ENCODE measurements at regions not wholly inside any gene's neighbourhood (a gene's known extent, or its start where the extent isn't known, plus 50 kb on each side); places are given as distances from the start of the nearest gene placed in this dataset.

- H3K4me1 ChIP-seq (ENCODE audit: control insufficient read depth, insufficient read depth, low read length) = no peaks in the 10 kb centered on the region
- ChIA-PET POLR2A (no interaction called here), SMC1A (ENCODE audit: uncharacterized antibody, unreplicated experiment) (no interaction called here), RAD21 (ENCODE audit: unreplicated experiment) (no interaction called here), CTCF (no interaction called here)
- H3K36me3 ChIP-seq (ENCODE audit: control insufficient read depth in 2 of 2, insufficient read depth in 2 of 2, low read length in 1 of 2) = no peaks in the 10 kb centered on the region
- H3K9ac ChIP-seq (ENCODE audit: control insufficient read depth, insufficient read depth, low read length) = no peak overlapping the region
- no TSS peak for BruUV-seq (replicated peaks)
- intact Hi-C loops (cut with micrococcal nuclease; ENCODE audit: unreplicated experiment) (no loop called here), in situ Hi-C loops (cut with MboI) (no loop called here)
- no peak overlapping the region for H3K4me2 ChIP-seq (ENCODE audit: control insufficient read depth, insufficient read depth)
- no peak overlapping the region for H3K27ac ChIP-seq (ENCODE audit: control insufficient read depth, insufficient read depth)
- FAIRE-seq = no peak
- no peaks in the 10 kb centered on the region for H3K27me3 ChIP-seq (replicated peaks in 1 of 2; ENCODE audit: control insufficient read depth in 2 of 2, insufficient read depth in 2 of 2, low read length in 1 of 2)
- no peak overlapping the region for H2AFZ ChIP-seq (ENCODE audit: control insufficient read depth, low read depth, low read length)
- ATAC-seq = no peak
- no peaks in the 10 kb centered on the region for H3K9me3 ChIP-seq (replicated peaks; ENCODE audit: control insufficient read depth, insufficient read depth, low read length)
- no peak for TF ChIP-seq PRDM15 (CRISPR knock-in tag; IDR thresholded peaks at IDR 0.05)
- TF ChIP-seq ZBTB33 (IDR thresholded peaks at IDR 0.05) = no peak
- no peak for TF ChIP-seq POU2F2 (IDR thresholded peaks at IDR 0.05; ENCODE audit: borderline replicate concordance, low read depth, low read length)
- no peak for TF ChIP-seq FOXK2 (IDR thresholded peaks at IDR 0.05)
- no peak for TF ChIP-seq BCL11A (IDR thresholded peaks at IDR 0.05; ENCODE audit: low read depth, low read length)
- TF ChIP-seq ZZZ3 (IDR thresholded peaks at IDR 0.05; ENCODE audit: control insufficient read depth, insufficient read length, low read depth) = no peak
- TF ChIP-seq CREB1 (IDR thresholded peaks at IDR 0.05; ENCODE audit: low read depth) = no peak
- TF ChIP-seq SP1 (IDR thresholded peaks at IDR 0.05; ENCODE audit: low read depth, low read length) = no peak
- no peak for TF ChIP-seq POLR2AphosphoS5 (IDR thresholded peaks at IDR 0.05; ENCODE audit: low read length)
- TF ChIP-seq POLR2AphosphoS2 (IDR thresholded peaks at IDR 0.05; ENCODE audit: low read depth, low read length) = no peak
- no peak for TF ChIP-seq PAX8 (IDR thresholded peaks at IDR 0.05)
- no peak for TF ChIP-seq MTA3 (IDR thresholded peaks at IDR 0.05; ENCODE audit: borderline replicate concordance, low read length)
- no peak for TF ChIP-seq YY1 (IDR thresholded peaks at IDR 0.05; ENCODE audit: low read depth, low read length)
- TF ChIP-seq POLR2A (IDR thresholded peaks at IDR 0.05; ENCODE audit: low read depth, low read length) = no peak
- no peak for TF ChIP-seq PAX5 (IDR thresholded peaks at IDR 0.05; ENCODE audit: borderline replicate concordance, low read depth, low read length)
- TF ChIP-seq RFX5 (IDR thresholded peaks at IDR 0.05; ENCODE audit: low read depth, low read length) = no peak
- no peak for TF ChIP-seq SMC3 (IDR thresholded peaks at IDR 0.05; ENCODE audit: borderline replicate concordance, low read length)
- no peak for TF ChIP-seq ZNF384 (IDR thresholded peaks at IDR 0.05; ENCODE audit: borderline replicate concordance, low read depth, low read length)
- no peak for TF ChIP-seq STAT3 (IDR thresholded peaks at IDR 0.05; ENCODE audit: low read depth, low read length)
- TF ChIP-seq SREBF2 (IDR thresholded peaks at IDR 0.05; ENCODE audit: low read length) = no peak
- 0% methylated on average over 1 of the region's 1 CpG for WGBS (ENCODE audit: insufficient coverage, insufficient replicate concordance, low lambda C conversion rate, missing lambda C conversion rate)
- no peaks in the 10 kb centered on the region for H3K79me2 ChIP-seq (ENCODE audit: control insufficient read depth, insufficient read depth, low read length)
- no peak overlapping the region for H3K4me3 ChIP-seq
- H4K20me1 ChIP-seq (ENCODE audit: control insufficient read depth, insufficient read depth) = no peaks in the 10 kb centered on the region
- DNase-seq (ENCODE audit: low read depth, low spot score) = no peak
These were observed 767.2 kb upstream of the ADGRL3 start for GRCh38 chr4:60432911-60433310.

Measured in GM12878 (cell line).